NAMALWA (cell line): ENCODE measurements at regions not wholly inside any gene's neighbourhood (a gene's known extent, or its start where the extent isn't known, plus 50 kb on each side); places are given as distances from the start of the nearest gene placed in this dataset.

Experiments
- DNase-seq: peaks from one replicate; pipeline ENCODE4 v3.0.0-alpha.2; 2015; ENCODE audit warnings: low spot score

DNA sequence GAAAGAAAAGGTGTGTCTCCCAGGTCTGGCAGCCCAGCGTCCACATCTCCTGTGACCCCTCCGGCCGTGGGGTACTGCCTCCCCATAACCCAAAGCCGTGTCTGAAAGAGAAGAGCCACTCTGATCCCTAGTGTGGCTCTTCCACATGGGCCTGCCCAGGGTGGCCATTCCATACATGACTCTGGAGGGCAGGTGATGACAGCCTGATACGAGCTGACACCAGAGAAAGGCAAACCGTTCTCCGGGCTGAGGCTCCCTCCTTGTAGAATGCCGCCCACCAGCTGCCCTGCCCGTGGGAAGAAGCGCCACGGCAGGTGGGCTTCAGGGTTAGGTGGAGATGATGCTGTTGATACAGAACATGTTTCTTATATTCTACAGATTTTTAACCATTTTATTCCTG lies 451.6 kb upstream of the SALL3 start:
- no peak for DNase-seq

- DNase-seq = no peak
Measured at GRCh38 chr18:78528411-78529258, 451.0 kb upstream of the SALL3 start.

DNA sequence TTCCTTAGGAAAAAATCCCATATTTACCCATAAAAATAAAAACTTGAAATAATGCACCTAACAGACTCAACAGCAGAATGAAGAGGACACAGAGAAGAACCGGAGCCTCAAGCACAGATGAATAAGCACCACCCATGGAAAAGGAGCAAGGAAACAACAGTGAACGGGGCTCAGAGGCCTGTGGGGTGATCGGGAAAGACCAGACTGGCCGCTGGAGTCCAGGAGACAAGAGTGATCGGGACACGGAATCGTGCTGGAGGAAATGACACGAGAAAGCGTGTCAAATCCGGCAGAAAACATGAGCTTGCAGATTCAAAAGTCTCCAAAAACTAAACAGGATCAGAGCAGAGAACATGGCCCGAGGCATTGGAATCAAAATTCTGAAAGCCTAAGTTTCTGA lies 448.0 kb upstream of the SALL3 start:
- no peak for DNase-seq

DNA sequence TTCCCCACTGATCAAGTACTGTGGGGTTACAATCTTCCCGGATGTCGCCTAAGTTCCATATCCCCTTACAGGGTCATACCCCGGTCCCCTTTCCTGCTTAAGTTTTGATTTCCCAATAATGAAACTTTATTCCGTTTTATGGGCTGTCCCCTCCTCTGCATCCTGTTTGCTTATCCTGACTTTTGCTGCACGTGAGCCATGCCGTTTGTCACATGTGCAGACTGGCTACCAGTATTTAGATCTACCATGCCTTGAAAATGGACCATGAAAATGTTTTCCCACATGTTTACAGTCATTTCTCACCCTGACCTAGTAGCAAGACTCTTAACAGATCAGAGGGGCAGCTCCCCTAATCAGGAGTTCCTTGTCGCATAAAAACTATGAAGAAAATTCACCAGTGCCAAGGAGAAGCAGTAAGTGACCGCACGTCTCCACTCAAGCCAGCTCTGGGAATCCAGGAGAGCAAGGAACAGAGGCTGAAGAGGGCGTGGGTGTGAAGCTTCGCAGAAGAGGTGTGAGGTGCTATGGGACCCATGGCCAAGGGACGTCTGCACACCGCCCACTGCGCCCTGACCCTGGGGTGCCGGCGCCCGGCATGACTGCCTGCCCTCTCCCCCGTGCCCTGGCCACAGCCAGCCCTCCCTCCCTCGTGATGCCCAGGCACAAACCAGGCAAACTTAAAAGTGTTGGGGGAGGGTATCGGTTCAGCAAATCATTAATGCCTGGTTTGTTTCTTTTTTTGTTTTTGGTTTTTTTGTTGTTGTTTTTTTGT lies 440.8 kb upstream of the SALL3 start:
- no peak for DNase-seq

GRCh38 chr18:78540636-78541529 lies 438.7 kb upstream of the SALL3 start:
- no peak for DNase-seq

DNA sequence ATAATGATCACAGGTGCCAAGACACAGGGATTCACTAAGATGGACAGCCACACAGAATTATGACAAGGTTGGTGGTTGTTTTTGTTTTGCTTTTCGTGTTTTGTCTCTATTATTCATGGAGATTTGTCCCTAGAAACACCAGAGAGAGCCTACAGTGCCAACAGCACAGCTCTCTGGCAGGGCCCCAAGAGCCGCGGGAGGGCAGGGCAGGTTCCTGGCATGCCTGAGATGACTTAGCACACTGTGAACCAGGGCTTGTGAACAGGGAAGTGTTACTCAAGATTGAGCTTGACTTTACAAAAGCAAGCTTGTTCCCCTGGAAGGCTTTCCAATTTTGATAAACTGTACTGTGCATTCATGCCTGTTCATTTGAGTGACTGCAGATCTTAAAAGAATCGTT lies 437.4 kb upstream of the SALL3 start:
- DNase-seq = no peak

DNA sequence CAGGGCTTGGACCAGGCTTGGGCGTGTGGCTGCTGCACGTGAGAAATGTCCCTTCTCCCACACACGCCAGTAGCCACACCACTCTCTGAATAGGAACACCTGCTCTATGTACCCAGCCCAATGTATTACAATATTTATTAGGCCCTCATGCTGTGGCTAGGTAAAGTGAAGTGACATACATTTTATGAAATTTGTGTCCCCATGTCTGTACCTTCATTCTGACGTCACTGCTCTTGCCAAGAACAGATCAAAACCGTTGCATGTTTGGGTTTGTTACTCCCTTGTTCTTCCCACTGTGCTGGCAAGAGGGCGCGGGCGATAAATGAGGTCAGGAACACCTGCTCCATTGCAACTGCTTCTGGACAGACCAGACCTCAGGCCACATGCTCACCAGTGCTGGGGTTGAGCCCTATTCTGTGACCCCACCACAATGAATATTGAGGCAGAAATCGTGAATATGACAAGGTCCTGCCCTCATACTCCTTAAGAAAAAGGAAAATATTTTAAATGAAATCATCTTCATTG lies 436.4 kb upstream of the SALL3 start:
- no peak for DNase-seq

GRCh38 chr18:78546281-78546680 lies 433.3 kb upstream of the SALL3 start:
- DNase-seq = no peak

- no peak for DNase-seq
Measured at GRCh38 chr18:78547817-78548216, 431.8 kb upstream of the SALL3 start.

- DNase-seq = no peak
Measured at GRCh38 chr18:78548261-78549058, 431.2 kb upstream of the SALL3 start.

GRCh38 chr18:78549971-78550370 lies 429.6 kb upstream of the SALL3 start:
- DNase-seq = no peak

GRCh38 chr18:78554944-78555608 lies 424.5 kb upstream of the SALL3 start:
- DNase-seq = no peak

GRCh38 chr18:78557371-78557770 lies 422.2 kb upstream of the SALL3 start:
- DNase-seq = no peak

- DNase-seq = no peak
Measured at GRCh38 chr18:78558101-78558810, 421.4 kb upstream of the SALL3 start.

DNA sequence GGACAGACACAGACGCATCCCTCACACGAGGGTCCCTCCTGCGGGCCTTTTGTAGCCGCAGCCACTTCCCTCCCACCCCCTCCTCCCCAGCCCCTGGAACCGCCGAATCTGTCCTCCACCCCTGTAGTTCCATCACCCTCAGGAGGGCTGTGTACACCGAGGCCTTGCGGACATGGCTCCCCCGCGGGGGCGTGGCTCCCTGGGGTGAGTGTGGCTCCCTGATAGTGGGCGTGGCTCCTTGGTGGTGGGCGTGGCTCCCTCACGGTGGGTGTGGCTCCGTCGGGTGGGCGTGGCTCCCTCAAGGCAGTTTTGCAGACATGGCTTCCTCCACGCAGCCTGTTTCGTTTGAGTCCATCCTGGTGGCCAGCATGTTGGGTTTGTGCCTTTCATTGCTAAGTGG lies 420.7 kb upstream of the SALL3 start:
- peak; percentile 20 for DNase-seq

DNA sequence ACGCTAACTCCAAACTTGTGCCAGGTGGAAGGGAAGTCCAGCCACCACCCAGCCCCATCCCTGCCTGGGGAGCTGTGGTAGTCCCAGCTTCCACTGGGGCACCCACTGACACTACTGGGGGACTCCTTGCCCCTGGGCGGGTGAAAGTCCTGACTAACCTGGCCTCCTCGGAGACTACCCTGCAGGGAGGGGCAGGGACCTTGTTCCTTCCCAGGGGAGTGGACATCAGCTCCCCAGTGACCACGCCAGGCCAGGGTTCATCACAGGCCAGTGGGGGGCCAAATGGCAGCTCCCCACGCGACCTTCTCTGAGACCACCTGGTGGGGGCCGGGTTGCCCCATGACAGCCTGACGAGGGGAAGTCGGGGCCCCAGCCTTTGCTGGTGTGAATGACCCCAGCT lies 420.0 kb upstream of the SALL3 start:
- no peak for DNase-seq

GRCh38 chr18:78561757-78562510 lies 417.7 kb upstream of the SALL3 start:
- DNase-seq = no peak

DNA sequence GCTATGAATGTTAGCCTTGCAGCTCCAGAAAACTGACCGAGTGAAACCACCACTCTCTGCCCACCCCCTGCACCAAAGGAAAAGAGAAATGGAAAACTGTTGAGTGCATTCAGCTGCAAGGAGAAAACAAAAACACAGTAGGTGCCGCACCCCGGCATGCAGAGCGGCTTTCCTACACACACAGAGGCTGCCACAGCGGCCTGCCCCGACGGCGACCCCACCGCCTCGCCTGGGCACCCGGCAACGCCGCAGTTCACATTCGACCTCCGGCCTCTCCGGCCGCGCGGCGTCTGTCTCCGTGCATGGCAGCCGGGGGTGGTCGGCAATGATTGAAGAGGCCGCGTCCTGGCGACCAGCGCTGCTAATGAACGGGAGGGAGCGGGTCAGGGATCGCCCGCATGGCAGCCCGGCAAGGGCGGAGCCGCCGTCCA lies 417.1 kb upstream of the SALL3 start:
- no peak for DNase-seq

DNA sequence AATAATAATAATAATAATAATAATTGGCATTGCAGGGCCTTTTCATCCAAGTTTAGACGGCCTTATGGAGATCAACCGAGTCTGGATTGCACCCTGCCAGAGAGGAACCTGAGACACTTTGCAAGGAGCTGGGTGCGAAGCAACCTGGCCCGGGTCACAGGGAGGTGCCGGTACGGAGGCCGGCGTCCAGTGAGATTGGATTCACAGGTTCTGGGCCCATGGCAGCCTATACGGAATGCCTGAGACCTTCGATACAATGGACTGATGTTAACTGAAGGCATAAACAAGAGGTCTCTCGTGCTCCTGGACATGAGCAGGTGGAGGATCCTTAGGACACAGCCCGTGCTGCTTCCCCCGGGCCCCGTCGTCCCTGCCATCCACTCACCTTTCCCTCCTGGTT lies 416.5 kb upstream of the SALL3 start:
- no peak for DNase-seq
